MM.1S (cell line): ENCODE measurements at regions not wholly inside any gene's neighbourhood (a gene's known extent, or its start where the extent isn't known, plus 50 kb on each side); places are given as distances from the start of the nearest gene placed in this dataset.

Experiments
- CTCF ChIP-seq: fragments of 300-600 bp; sonication (generic); IDR thresholded peaks from 2 replicates; pipeline ENCODE4 v1.5.1; 2016; ENCODE audit warnings: antibody characterized with exemption, low read length, mixed read lengths
- EZH2 ChIP-seq: fragments of 300-600 bp; sonication (generic); optimal IDR thresholded peaks from 2 replicates; pipeline ENCODE3; 2017; ENCODE audit warnings: low read depth, mild to moderate bottlenecking, antibody characterized with exemption, low read length, mixed read lengths

DNA sequence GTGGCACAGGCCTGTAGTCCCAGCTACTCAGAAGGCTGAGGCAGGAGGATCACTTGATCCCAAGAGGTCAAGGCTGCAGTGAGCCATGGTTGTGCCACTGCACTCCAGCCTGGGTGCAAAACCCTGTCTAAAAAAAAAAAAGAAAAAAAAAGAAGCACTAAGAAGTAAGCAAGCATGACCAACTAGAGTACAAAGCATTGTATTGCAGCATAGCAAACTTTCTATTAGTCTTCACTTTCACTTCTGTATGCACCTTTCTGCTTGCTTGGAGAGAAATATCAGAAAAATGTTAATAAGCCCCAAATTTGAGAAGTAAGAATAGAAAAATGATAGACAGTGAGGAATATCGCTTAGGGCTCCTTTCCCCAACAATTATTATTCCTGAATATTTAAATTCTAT, 497.7 kb upstream of the WWC1 start:
- TF ChIP-seq CTCF = no peak
- no peak for TF ChIP-seq EZH2
